Inflammatory macrophage (primary cell): ENCODE measurements at regions not wholly inside any gene's neighbourhood (a gene's known extent, or its start where the extent isn't known, plus 50 kb on each side); places are given as distances from the start of the nearest gene placed in this dataset.

Experiments used
- DNase-seq, 2 donors: peaks; one replicate each; pipeline ENCODE4 v3.0.0-alpha.2; 2020 to 2022

DNA sequence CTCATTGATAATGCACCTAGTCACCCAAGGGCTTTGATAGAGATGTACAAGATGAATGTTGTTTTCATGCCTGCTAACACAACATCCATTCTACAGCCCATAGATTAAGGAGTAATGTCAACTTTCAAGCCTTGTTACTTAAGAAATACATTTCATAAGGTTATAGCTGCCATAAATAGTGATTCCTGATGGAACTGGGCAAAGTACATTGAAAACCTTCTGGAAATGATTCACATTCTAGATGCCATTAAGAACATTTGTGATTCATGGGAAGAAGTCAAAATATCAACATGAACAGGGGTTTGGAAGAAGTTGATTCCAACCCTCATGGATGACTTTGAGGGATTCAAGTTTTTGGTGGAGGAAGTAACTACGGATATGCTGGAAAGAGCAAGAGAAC is 135.2 kb downstream of the TLE3 start:
- no peak for DNase-seq

- no peak for DNase-seq
Observed at GRCh38 chr15:69963385-69963784, 134.3 kb downstream of the TLE3 start.

- no peak for DNase-seq
Observed at GRCh38 chr15:69971771-69972170, 125.9 kb downstream of the TLE3 start.

DNA sequence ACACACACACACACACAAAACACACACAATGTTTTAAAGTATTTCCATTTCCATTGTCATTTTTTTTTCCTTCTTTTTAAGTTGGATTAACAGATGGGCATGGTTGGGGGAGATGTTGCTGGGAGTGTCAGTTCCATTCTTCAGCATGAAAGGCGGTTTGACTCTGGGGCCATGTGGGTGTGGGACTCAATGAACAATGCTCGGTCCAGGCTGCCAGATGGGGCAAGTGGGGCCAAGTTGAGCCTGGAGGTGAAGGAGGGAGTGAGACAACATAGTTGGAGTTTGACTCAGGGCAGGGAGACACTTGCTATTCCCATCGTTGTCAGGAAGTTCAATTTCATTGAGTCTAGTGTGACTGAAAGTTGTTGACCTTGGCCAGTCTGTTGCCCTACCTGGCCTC is 125.3 kb downstream of the TLE3 start:
- DNase-seq = no peak

DNA sequence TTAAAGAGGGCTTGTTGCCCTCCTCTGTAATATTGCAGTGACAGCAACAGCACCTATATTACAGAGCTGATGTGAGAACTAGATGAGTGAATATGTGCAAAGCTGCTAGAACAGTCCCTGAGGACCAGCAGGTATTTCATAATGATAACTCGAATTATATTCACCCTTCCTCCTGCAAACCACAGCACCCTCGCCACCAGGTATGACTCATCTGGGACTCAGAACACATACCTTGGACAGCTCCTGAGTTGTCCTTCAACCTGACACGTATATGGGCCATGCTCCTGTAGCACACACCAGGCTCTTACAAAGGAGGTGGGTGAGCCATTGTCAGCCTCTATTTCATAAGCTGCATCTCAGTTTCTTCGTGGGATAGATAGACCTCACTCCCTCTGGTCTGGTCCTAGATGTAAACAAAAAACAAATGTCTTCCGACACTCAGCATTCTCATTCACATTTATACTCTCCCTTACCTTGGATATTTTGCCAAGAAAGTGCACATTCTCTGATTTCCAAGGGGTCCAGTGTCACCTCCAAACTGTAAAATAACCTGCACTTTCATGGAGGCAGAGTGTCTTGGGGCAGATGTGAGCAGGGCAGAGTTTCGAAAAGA is 124.5 kb downstream of the TLE3 start:
- DNase-seq = peak in 1 of 2 donors; percentile 25

- DNase-seq = no peak
Observed at GRCh38 chr15:69973880-69974279, 123.8 kb downstream of the TLE3 start.

- no peak for DNase-seq
Observed at GRCh38 chr15:69974321-69974720, 123.4 kb downstream of the TLE3 start.

GRCh38 chr15:69976366-69976994 is 121.2 kb downstream of the TLE3 start:
- DNase-seq = peak; percentile 30 to 53

- DNase-seq = no peak
Observed at GRCh38 chr15:69978603-69979002, 119.1 kb downstream of the TLE3 start.

GRCh38 chr15:69979262-69979661 is 118.5 kb downstream of the TLE3 start:
- DNase-seq = peak in 1 of 2 donors; percentile 14

- no peak for DNase-seq
Observed at GRCh38 chr15:69979783-69980182, 117.9 kb downstream of the TLE3 start.

- no peak for DNase-seq
Observed at GRCh38 chr15:69980341-69981059, 117.2 kb downstream of the TLE3 start.

DNA sequence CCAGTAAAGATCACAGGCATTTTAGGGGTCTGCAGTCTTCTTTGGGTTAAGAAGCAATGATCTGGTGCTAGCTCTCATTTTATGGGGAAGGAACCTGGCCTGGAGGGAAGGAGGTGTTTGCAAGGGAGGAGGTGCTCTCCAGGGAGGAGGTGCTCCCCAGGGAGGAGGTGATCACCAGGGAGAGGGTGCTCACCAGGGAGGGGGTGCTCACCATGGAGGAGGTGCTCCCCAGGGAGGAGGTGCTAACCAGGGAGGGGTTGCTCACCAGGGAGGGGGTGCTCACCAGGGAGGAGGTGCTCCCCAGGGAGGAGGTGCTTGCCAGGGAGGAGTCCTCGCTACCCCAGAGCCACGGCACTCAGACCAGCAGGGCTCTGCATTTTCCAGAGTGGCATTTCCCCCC is 115.7 kb downstream of the TLE3 start:
- DNase-seq = no peak

- DNase-seq = peak; percentile 9 to 54
Observed at GRCh38 chr15:69983696-69984265, 113.9 kb downstream of the TLE3 start.

DNA sequence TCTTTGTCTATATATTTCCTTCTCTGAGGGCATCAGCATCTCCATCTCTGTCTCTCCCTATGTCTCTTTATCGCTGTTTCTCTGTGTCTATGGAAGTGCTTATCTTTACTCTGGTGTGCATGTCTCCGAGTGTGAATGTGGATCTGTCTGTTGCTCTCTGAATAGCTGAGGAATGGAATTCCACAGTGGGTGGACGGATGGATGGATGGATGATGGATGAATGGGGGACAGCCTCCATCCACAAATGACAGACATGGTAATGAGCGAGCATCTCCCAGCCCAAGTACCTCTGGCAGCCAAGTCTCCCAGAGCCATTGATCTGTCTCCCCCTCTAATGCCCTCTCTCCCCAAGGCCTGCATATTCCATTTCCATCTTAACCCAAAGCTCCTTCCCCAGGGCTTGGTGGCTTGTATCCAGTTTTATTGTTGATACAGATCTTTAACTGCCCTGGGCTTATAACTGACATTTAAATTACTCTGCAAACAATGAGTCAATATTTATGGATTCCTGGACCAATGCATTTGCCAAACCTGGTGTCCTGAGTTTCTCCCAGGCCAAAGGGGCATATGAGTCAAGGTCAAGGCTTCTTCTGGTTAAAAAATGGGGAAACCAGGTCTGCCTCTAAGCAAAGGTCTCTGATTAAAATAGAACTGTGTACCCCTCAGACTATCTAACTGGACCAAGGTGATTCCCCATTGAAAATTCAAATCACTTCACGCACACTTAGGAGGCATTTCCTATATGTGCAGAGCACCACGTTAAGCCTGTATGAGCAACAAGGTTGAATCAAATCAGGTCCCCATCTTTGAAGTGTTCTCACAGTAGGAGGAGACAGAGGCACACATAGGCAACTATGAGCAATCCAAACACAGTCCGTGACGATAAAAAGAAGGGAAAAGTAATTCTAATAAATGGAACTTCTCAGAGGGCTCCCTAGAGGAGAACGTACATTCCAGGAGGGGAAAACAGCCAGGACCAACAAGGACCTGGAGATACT is 109.9 kb downstream of the TLE3 start:
- no peak for DNase-seq

- no peak for DNase-seq
Observed at GRCh38 chr15:69988541-69989225, 109.0 kb downstream of the TLE3 start.

GRCh38 chr15:69990566-69991421 is 106.9 kb downstream of the TLE3 start:
- DNase-seq = no peak

- DNase-seq = no peak
Observed at GRCh38 chr15:69991551-69991980, 106.2 kb downstream of the TLE3 start.

GRCh38 chr15:69992348-69992747 is 105.4 kb downstream of the TLE3 start:
- no peak for DNase-seq

DNA sequence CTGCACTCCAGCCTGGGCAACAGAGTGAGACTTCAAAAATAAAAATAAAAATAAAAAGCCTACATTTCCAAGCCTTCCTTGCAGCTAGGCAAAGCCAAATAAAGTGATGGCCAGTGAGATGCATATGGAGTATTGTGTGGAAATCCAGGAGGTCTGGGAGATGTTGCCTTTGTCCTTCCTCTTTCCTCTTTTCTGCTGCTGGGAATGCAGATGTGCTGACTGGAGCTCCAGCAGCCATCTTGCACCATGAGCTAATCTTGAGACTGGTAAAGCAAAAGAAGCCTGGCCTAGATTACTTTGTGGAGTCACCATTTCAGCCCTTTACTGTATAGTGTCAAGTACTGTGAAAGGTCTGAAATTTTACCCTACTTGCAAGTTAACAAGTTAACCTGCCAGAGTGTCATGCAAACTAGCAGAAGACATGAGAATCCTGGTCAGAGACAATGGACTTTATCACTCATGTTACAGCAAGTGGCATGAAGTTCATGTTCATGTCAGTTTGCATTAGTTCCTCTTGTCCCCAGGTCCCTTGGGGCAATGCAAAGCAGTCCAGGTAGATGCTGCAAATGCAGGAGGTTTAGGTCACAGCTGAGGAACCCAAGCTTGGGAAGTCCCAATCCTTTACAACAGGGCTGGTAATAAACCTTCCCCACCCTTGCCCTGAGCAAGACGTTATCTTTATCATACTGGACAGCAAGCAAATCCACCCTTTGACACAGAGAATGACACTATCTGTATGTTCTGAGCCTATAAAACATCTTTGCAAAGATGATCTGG is 103.1 kb downstream of the TLE3 start:
- DNase-seq = no peak
